SK-N-SH (cell line): ENCODE measurements at regions not wholly inside any gene's neighbourhood (a gene's known extent, or its start where the extent isn't known, plus 50 kb on each side); places are given as distances from the start of the nearest gene placed in this dataset.

Experiments used
- CTCF ChIA-PET: fragments of 300-600, 350-600 bp; formaldehyde crosslinking; extraction: SDS; loops from one replicate; lab custom pipeline; 2021; lab: Yijun Ruan, JAX
- POLR2A ChIA-PET: fragments of 350-600 bp; sonication (Branson Sonifier 250); formaldehyde crosslinking; extraction: SDS; loops from one replicate; lab custom pipeline; 2020; ENCODE audit warnings: antibody characterized with exemption, inconsistent platforms; lab: Yijun Ruan, JAX
- DNase-seq: peaks from one replicate; pipeline ENCODE4 v3.0.0; 2012
- H2AFZ ChIP-seq: fragments of 200-600 bp; sonication (generic); 2 replicates; pipeline ENCODE4 v1.8.1; 2016; ENCODE audit warnings: antibody characterized with exemption, mild to moderate bottlenecking, low read depth
- H3F3A ChIP-seq: fragments of 200-600 bp; sonication (generic); replicated peaks from 2 replicates; pipeline ENCODE3; 2016; ENCODE audit warnings: antibody characterized with exemption, mild to moderate bottlenecking; ENCODE audit not compliant: insufficient read depth
- H3K27ac ChIP-seq, 2 experiments: fragments of 200-500 bp in 1 of 2; fragments of 200-600 bp in 1 of 2; sonication (Bioruptor generic) in 1 of 2; sonication (generic), shearing (Covaris generic) in 1 of 2; 2 replicates each; pipeline versions ENCODE4 v1.5.1 to v1.6.1; 2014 to 2016; ENCODE audit warnings: low read depth in 2 of 2, inconsistent platforms in 1 of 2, low read length in 1 of 2, mild to moderate bottlenecking in 1 of 2, mixed read lengths in 1 of 2
- H3K27me3 ChIP-seq: fragments of 200-600 bp; sonication (generic), shearing (Covaris generic); 2 replicates; pipeline ENCODE4 v1.6.1; 2016; ENCODE audit warnings: mixed run types; ENCODE audit not compliant: insufficient read depth
- H3K36me3 ChIP-seq, 2 experiments: fragments of 200-500 bp in 1 of 2; fragments of 200-600 bp in 1 of 2; sonication (Bioruptor generic) in 1 of 2; sonication (generic) in 1 of 2; replicated peaks in 1 of 2; 2 replicates each; pipeline versions ENCODE3 to v1.5.1; 2014 to 2016; ENCODE audit warnings: low read length in 1 of 2, mild to moderate bottlenecking in 1 of 2; ENCODE audit not compliant: insufficient read depth in 2 of 2, control insufficient read depth in 1 of 2
- H3K4me1 ChIP-seq, 2 experiments: fragments of 200-500 bp in 1 of 2; fragments of 200-600 bp in 1 of 2; sonication (Bioruptor generic) in 1 of 2; sonication (generic), shearing (Covaris generic) in 1 of 2; 2 replicates each; pipeline versions ENCODE4 v1.5.1 to v1.6.1; 2014 to 2016; ENCODE audit warnings: low read depth in 1 of 2, low read length in 1 of 2, mixed run types in 1 of 2; ENCODE audit not compliant: insufficient read depth in 2 of 2, control insufficient read depth in 1 of 2
- H3K4me2 ChIP-seq: fragments of 200-600 bp; sonication (generic), shearing (Covaris generic); 2 replicates; pipeline ENCODE4 v1.6.1; 2017; ENCODE audit warnings: mixed run types
- H3K4me3 ChIP-seq, 2 experiments: fragments of 200-500 bp in 1 of 2; fragments of 200-600 bp in 1 of 2; sonication (Bioruptor generic) in 1 of 2; sonication (generic), shearing (Covaris generic) in 1 of 2; 2 replicates each; pipeline versions ENCODE4 v1.5.1 to v1.8.1; 2014 to 2016; ENCODE audit warnings: low read depth in 2 of 2, inconsistent platforms in 1 of 2, low read length in 1 of 2, mild to moderate bottlenecking in 1 of 2, mixed read lengths in 1 of 2, moderate library complexity in 1 of 2
- H3K79me2 ChIP-seq: fragments of 200-600 bp; sonication (generic); 2 replicates; pipeline ENCODE4 v1.8.1; 2017; ENCODE audit warnings: mild to moderate bottlenecking; ENCODE audit not compliant: insufficient read depth
- H3K9ac ChIP-seq: fragments of 200-600 bp; sonication (generic); 2 replicates; pipeline ENCODE4 v1.6.1; 2017; ENCODE audit warnings: mixed run types
- H3K9me2 ChIP-seq: fragments of 200-600 bp; sonication (generic); 2 replicates; pipeline ENCODE4 v1.6.1; 2017; ENCODE audit warnings: mixed run types
- H3K9me3 ChIP-seq: fragments of 200-600 bp; sonication (generic); 2 replicates; pipeline ENCODE4 v1.6.1; 2017; ENCODE audit warnings: mixed run types, mild to moderate bottlenecking, moderate library complexity
- H4K20me1 ChIP-seq: fragments of 200-600 bp; sonication (generic); 2 replicates; pipeline ENCODE4 v1.6.1; 2017; ENCODE audit warnings: mild to moderate bottlenecking, mixed run types; ENCODE audit not compliant: insufficient read depth
- ELF1 ChIP-seq: IDR thresholded peaks from 2 replicates; pipeline ENCODE4 v1.4.0; 2012
- FOSL2 ChIP-seq: IDR thresholded peaks from 2 replicates; pipeline ENCODE4 v1.4.0; 2012; ENCODE audit warnings: low read depth, mild to moderate bottlenecking, moderate library complexity, borderline replicate concordance
- FOXM1 ChIP-seq: IDR thresholded peaks from 2 replicates; pipeline ENCODE4 v1.4.0; 2012; ENCODE audit warnings: low read depth, mild to moderate bottlenecking
- GABPA ChIP-seq: IDR thresholded peaks from 2 replicates; pipeline ENCODE4 v1.4.0; 2012; ENCODE audit warnings: low read depth, mild to moderate bottlenecking
- GATA2 ChIP-seq: sonication (generic); formaldehyde crosslinking; IDR thresholded peaks from 2 replicates; pipeline ENCODE4 v1.5.0; 2020; ENCODE audit warnings: mild to moderate bottlenecking, missing genetic modification reagents
- IRF3 ChIP-seq: fragments of 150-350 bp; IDR thresholded peaks from 2 replicates; pipeline ENCODE4 v1.6.1; 2016; ENCODE audit warnings: mild to moderate bottlenecking, low read depth, low read length
- MXI1 ChIP-seq: IDR thresholded peaks from 2 replicates; pipeline ENCODE4 v1.6.1; 2012; ENCODE audit warnings: mild to moderate bottlenecking, low read depth, low read length, improper control_type of control experiment
- NFIC ChIP-seq: IDR thresholded peaks from 2 replicates; pipeline ENCODE4 v1.4.0; 2012; ENCODE audit warnings: borderline replicate concordance
- PBX3 ChIP-seq: IDR thresholded peaks from 2 replicates; pipeline ENCODE4; 2012
- POLR2AphosphoS5 ChIP-seq: IDR thresholded peaks from 2 replicates; pipeline ENCODE4 v1.6.1; 2012; ENCODE audit warnings: low read depth, low read length
- RAD21 ChIP-seq: IDR thresholded peaks from 2 replicates; pipeline ENCODE4 v1.6.1; 2012; ENCODE audit warnings: mild to moderate bottlenecking, low read length
- RCOR1 ChIP-seq: fragments of 150-350 bp; IDR thresholded peaks from 2 replicates; pipeline ENCODE4 v1.6.1; 2017; ENCODE audit warnings: antibody characterized with exemption, low read length
- REST ChIP-seq: IDR thresholded peaks from 2 replicates; pipeline ENCODE4 v1.6.1; 2012; ENCODE audit warnings: mild to moderate bottlenecking, low read depth, low read length, moderate library complexity
- RFX5 ChIP-seq: IDR thresholded peaks from 2 replicates; pipeline ENCODE4 v1.6.1; 2012; ENCODE audit warnings: mild to moderate bottlenecking, improper control_type of control experiment, low read length
- SMC3 ChIP-seq: IDR thresholded peaks from 2 replicates; pipeline ENCODE4 v1.6.1; 2012; ENCODE audit warnings: low read depth, low read length, improper control_type of control experiment
- TAF1 ChIP-seq: IDR thresholded peaks from 2 replicates; pipeline ENCODE4 v1.6.1; 2012; ENCODE audit warnings: low read depth, mild to moderate bottlenecking, low read length, moderate library complexity, borderline replicate concordance
- WGBS: methylation state at CpG from one replicate; pipeline ENCODE4 v1.1.6; 2017; ENCODE audit warnings: low lambda C conversion rate; 5-methylcytosine and 5-hydroxymethylcytosine counted together
- TF ChIP-seq, protein P1 (sequence below): IDR thresholded peaks from 2 replicates; pipeline ENCODE4 v1.4.0; 2012; ENCODE audit warnings: low read depth, borderline replicate concordance
- TF ChIP-seq, protein P2 (sequence below): fragments of 200-600 bp; sonication (generic); IDR thresholded peaks from 2 replicates; pipeline ENCODE4 v1.6.1; 2017; ENCODE audit warnings: antibody characterized with exemption, mild to moderate bottlenecking, moderate library complexity

DNA sequence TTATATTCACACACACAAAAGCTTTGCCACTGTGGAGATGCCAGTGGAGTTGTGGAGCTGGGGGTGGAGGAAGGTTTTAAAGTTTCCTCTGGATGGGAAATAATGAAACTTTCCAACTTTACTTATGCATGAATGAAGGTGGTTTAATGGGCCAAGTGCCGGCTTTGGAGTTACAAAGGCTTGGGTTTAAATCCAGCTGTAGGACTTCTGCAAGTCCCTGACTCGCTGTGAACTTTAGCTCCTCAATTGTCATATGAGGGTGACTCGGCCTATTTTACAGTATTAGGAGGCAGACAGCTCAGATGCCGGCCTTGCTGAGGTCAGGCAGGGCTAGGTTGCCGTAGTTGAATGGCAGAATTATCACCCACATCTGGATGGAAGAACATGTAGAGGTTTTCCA, 415.8 kb upstream of the TRIB2 start:
- H3K27ac ChIP-seq: no peak overlapping the region
- H3K9me2 ChIP-seq: no peaks in the 10 kb centered on the region
- H3K4me2 ChIP-seq: no peak overlapping the region
- TF ChIP-seq MXI1 (no peak), RFX5 (no peak), FOSL2 (no peak), IRF3 (no peak), GABPA (no peak), POLR2AphosphoS5 (no peak), SMC3 (no peak), GATA2 (CRISPR knock-in tag) (no peak), RAD21 (no peak), TAF1 (no peak), RCOR1 (no peak), FOXM1 (no peak), PBX3 (no peak), NFIC (no peak), ELF1 (no peak), REST (no peak)
- TF ChIP-seq, protein P1, sequence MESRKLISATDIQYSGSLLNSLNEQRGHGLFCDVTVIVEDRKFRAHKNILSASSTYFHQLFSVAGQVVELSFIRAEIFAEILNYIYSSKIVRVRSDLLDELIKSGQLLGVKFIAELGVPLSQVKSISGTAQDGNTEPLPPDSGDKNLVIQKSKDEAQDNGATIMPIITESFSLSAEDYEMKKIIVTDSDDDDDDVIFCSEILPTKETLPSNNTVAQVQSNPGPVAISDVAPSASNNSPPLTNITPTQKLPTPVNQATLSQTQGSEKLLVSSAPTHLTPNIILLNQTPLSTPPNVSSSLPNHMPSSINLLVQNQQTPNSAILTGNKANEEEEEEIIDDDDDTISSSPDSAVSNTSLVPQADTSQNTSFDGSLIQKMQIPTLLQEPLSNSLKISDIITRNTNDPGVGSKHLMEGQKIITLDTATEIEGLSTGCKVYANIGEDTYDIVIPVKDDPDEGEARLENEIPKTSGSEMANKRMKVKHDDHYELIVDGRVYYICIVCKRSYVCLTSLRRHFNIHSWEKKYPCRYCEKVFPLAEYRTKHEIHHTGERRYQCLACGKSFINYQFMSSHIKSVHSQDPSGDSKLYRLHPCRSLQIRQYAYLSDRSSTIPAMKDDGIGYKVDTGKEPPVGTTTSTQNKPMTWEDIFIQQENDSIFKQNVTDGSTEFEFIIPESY: no peak
- TF ChIP-seq, protein P2, sequence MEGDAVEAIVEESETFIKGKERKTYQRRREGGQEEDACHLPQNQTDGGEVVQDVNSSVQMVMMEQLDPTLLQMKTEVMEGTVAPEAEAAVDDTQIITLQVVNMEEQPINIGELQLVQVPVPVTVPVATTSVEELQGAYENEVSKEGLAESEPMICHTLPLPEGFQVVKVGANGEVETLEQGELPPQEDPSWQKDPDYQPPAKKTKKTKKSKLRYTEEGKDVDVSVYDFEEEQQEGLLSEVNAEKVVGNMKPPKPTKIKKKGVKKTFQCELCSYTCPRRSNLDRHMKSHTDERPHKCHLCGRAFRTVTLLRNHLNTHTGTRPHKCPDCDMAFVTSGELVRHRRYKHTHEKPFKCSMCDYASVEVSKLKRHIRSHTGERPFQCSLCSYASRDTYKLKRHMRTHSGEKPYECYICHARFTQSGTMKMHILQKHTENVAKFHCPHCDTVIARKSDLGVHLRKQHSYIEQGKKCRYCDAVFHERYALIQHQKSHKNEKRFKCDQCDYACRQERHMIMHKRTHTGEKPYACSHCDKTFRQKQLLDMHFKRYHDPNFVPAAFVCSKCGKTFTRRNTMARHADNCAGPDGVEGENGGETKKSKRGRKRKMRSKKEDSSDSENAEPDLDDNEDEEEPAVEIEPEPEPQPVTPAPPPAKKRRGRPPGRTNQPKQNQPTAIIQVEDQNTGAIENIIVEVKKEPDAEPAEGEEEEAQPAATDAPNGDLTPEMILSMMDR: no peak
- ChIA-PET POLR2A (no interaction called here), CTCF (no interaction called here)
- no peaks in the 10 kb centered on the region for H3K36me3 ChIP-seq
- H4K20me1 ChIP-seq: no peaks in the 10 kb centered on the region
- H3K4me3 ChIP-seq: no peak overlapping the region
- no peaks in the 10 kb centered on the region for H3K27me3 ChIP-seq
- no peaks in the 10 kb centered on the region for H3K9me3 ChIP-seq
- no peak overlapping the region for H2AFZ ChIP-seq
- H3F3A ChIP-seq: no peaks in the 10 kb centered on the region
- peaks cover 5 to 21% of the 10 kb centered on the region in 2 experiments; a peak in 3 of 4 replicates for H3K4me1 ChIP-seq
- H3K9ac ChIP-seq: no peak overlapping the region
- no peaks in the 10 kb centered on the region for H3K79me2 ChIP-seq
- WGBS: 93% methylated on average over 5 of the region's 5 CpGs
- DNase-seq: no peak
